ENCODE measurements at regions not wholly inside any gene's neighbourhood (a gene's known extent, or its start where the extent isn't known, plus 50 kb on each side); places are given as distances from the start of the nearest gene placed in this dataset.

DNA sequence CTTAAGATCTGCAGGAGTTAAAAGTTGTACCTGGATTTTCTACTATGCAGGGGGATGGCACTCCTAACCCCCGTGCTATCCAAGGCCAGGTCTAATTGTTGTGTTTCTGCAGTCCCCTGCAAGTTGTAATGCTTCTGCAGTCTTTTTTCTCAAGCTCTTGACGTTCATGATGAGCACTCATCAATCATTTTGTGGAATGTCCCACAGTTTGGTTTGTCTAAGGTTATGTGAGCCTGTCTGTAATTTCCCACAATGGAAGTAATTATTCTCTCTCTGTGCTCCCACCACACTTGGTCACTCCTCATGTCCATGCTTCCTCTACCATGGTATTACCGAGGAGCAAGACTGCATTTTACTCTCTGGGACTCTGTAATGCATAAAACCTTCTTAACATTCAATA lies 107.6 kb upstream of the SSTR4 start:
- no peaks in the 10 kb centered on the region for H3K36me3 ChIP-seq (ENCODE audit: control insufficient read depth in 2 of 2, extremely low read depth in 1 of 2, insufficient read depth in 2 of 2, low read length in 2 of 2)
- H3K4me3 ChIP-seq (replicated peaks in 1 of 3; ENCODE audit: insufficient read depth in 1 of 3, low read depth in 1 of 3, low read length in 3 of 3) = no peak overlapping the region
- peaks cover under 1% of the 10 kb centered on the region for H3K4me1 ChIP-seq (ENCODE audit: control insufficient read depth, extremely low read depth, insufficient read depth, low read length)
- H3K9ac ChIP-seq (replicated peaks; ENCODE audit: extremely low read depth, insufficient read depth, low read length) = no peak overlapping the region
- DNase-seq (ENCODE audit: low read depth, low spot score) = no peak
- H2AFZ ChIP-seq (ENCODE audit: low read depth, low read length) = no peak overlapping the region
- H3K27me3 ChIP-seq (ENCODE audit: control insufficient read depth in 2 of 2, insufficient read depth in 2 of 2, low read length in 2 of 2) = no peaks in the 10 kb centered on the region
- H3K79me2 ChIP-seq (ENCODE audit: control insufficient read depth, insufficient read depth, low read length) = no peaks in the 10 kb centered on the region
- H3K4me2 ChIP-seq (ENCODE audit: insufficient read depth, low read length) = no peak overlapping the region
- FAIRE-seq = no peak
- TF ChIP-seq MAX (IDR thresholded peaks at IDR 0.05; ENCODE audit: insufficient read depth, insufficient read length) (no peak), POLR2A (IDR thresholded peaks at IDR 0.05; ENCODE audit: low read depth, low read length) (no peak), EZH2 (IDR thresholded peaks at IDR 0.05; ENCODE audit: borderline replicate concordance, low read depth, low read length, severe bottlenecking) (no peak)
- ChIA-PET CTCF (no interaction called here), POLR2A (no interaction called here)
- BruUV-seq (replicated peaks) = no TSS peak
- H3K9me3 ChIP-seq (replicated peaks; ENCODE audit: control insufficient read depth, insufficient read depth, low read length) = no peaks in the 10 kb centered on the region
- H3K27ac ChIP-seq (ENCODE audit: insufficient read depth, low read depth, low read length) = no peak overlapping the region
- dilution Hi-C loops (cut with MboI; ENCODE audit: extremely low pct_ligation_motif_present, low sequenced_read_pairs) = no loop called here
- no peaks in the 10 kb centered on the region for H3K9me1 ChIP-seq (replicated peaks; ENCODE audit: control insufficient read depth, extremely low read depth, insufficient read depth, low read length)
- intact Hi-C loops (cut with micrococcal nuclease) = no loop called here
- no peaks in the 10 kb centered on the region for H4K20me1 ChIP-seq (replicated peaks; ENCODE audit: control insufficient read depth, extremely low read depth, insufficient read depth, low read length)

GRCh38 chr20:22928679-22929078 lies 106.4 kb upstream of the SSTR4 start:
- Histone ChIP-seq H3K36me3 (ENCODE audit: control insufficient read depth in 2 of 2, extremely low read depth in 1 of 2, insufficient read depth in 2 of 2, low read length in 2 of 2) (no peaks in the 10 kb centered on the region), H3K4me2 (ENCODE audit: insufficient read depth, low read length) (no peak overlapping the region), H3K9me1 (replicated peaks; ENCODE audit: control insufficient read depth, extremely low read depth, insufficient read depth, low read length) (no peaks in the 10 kb centered on the region), H3K27ac (ENCODE audit: insufficient read depth, low read depth, low read length) (no peak overlapping the region), H3K4me1 (ENCODE audit: control insufficient read depth, extremely low read depth, insufficient read depth, low read length) (no peaks in the 10 kb centered on the region), H4K20me1 (replicated peaks; ENCODE audit: control insufficient read depth, extremely low read depth, insufficient read depth, low read length) (no peaks in the 10 kb centered on the region), H3K9me3 (replicated peaks; ENCODE audit: control insufficient read depth, insufficient read depth, low read length) (no peaks in the 10 kb centered on the region), H3K9ac (replicated peaks; ENCODE audit: extremely low read depth, insufficient read depth, low read length) (no peak overlapping the region), H3K4me3 (replicated peaks in 1 of 3; ENCODE audit: insufficient read depth in 1 of 3, low read depth in 1 of 3, low read length in 3 of 3) (no peak overlapping the region), H3K27me3 (ENCODE audit: control insufficient read depth in 2 of 2, insufficient read depth in 2 of 2, low read length in 2 of 2) (no peaks in the 10 kb centered on the region), H2AFZ (ENCODE audit: low read depth, low read length) (no peak overlapping the region), H3K79me2 (ENCODE audit: control insufficient read depth, insufficient read depth, low read length) (no peaks in the 10 kb centered on the region)
- no peak for FAIRE-seq
- ChIA-PET CTCF (interaction anchor here (1.3 kb wide), 1 partner anchor 46 kb away, joined by 3 read pairs; no protein-coding TSS in a partner anchor), POLR2A (no interaction called here)
- intact Hi-C loops (cut with micrococcal nuclease) (no loop called here), dilution Hi-C loops (cut with MboI; ENCODE audit: extremely low pct_ligation_motif_present, low sequenced_read_pairs) (no loop called here)
- TF ChIP-seq MAX (IDR thresholded peaks at IDR 0.05; ENCODE audit: insufficient read depth, insufficient read length) = no peak
- no peak for TF ChIP-seq JUN (IDR thresholded peaks at IDR 0.05; ENCODE audit: borderline replicate concordance, insufficient read depth, insufficient read length, low read depth)
- TF ChIP-seq POLR2A (IDR thresholded peaks at IDR 0.05; ENCODE audit: low read depth, low read length) = no peak
- no peak for TF ChIP-seq POLR2AphosphoS5 (IDR thresholded peaks at IDR 0.05; ENCODE audit: insufficient read depth, low read depth, low read length)
- no peak for TF ChIP-seq EZH2 (IDR thresholded peaks at IDR 0.05; ENCODE audit: borderline replicate concordance, low read depth, low read length, severe bottlenecking)
- TF ChIP-seq GATA2 (IDR thresholded peaks at IDR 0.05; ENCODE audit: insufficient read depth, insufficient read length, low read depth, low read length) = no peak
- no peak for TF ChIP-seq FOS (IDR thresholded peaks at IDR 0.05; ENCODE audit: borderline replicate concordance, insufficient read depth, low read length)
- TF ChIP-seq MYC (IDR thresholded peaks at IDR 0.05; ENCODE audit: low read depth, low read length) = no peak
- TF ChIP-seq, protein P1, sequence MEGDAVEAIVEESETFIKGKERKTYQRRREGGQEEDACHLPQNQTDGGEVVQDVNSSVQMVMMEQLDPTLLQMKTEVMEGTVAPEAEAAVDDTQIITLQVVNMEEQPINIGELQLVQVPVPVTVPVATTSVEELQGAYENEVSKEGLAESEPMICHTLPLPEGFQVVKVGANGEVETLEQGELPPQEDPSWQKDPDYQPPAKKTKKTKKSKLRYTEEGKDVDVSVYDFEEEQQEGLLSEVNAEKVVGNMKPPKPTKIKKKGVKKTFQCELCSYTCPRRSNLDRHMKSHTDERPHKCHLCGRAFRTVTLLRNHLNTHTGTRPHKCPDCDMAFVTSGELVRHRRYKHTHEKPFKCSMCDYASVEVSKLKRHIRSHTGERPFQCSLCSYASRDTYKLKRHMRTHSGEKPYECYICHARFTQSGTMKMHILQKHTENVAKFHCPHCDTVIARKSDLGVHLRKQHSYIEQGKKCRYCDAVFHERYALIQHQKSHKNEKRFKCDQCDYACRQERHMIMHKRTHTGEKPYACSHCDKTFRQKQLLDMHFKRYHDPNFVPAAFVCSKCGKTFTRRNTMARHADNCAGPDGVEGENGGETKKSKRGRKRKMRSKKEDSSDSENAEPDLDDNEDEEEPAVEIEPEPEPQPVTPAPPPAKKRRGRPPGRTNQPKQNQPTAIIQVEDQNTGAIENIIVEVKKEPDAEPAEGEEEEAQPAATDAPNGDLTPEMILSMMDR (IDR thresholded peaks at IDR 0.05; ENCODE audit: extremely low read depth in 1 of 2, insufficient read depth in 1 of 2, low read depth in 1 of 2, low read length in 2 of 2) = no peak
- DNase-seq (ENCODE audit: low read depth, low spot score) = no peak
- no TSS peak for BruUV-seq (replicated peaks)

Data from endothelial cell of umbilical vein (primary cell).